Hepatocyte (in vitro differentiated cells): ENCODE measurements at regions not wholly inside any gene's neighbourhood (a gene's known extent, or its start where the extent isn't known, plus 50 kb on each side); places are given as distances from the start of the nearest gene placed in this dataset.

Experiments used
- EZH2 ChIP-seq: fragments of 200-600 bp; sonication (generic); IDR thresholded peaks from 2 replicates; pipeline ENCODE4 v1.6.1; 2016; ENCODE audit warnings: antibody characterized with exemption, mild to moderate bottlenecking, borderline replicate concordance
- EZH2phosphoT487 ChIP-seq: fragments of 200-600 bp; sonication (generic); IDR thresholded peaks from one replicate; pipeline ENCODE4 v1.6.1; 2018; ENCODE audit warnings: antibody characterized with exemption, mild to moderate bottlenecking, low read depth, moderate library complexity; ENCODE audit not compliant: unreplicated experiment, severe bottlenecking
- TF ChIP-seq, protein P1 (sequence below): fragments of 200-600 bp; sonication (generic); IDR thresholded peaks from 2 replicates; pipeline ENCODE4 v1.5.1; 2016; ENCODE audit warnings: antibody characterized with exemption, mild to moderate bottlenecking; ENCODE audit not compliant: poor library complexity

DNA sequence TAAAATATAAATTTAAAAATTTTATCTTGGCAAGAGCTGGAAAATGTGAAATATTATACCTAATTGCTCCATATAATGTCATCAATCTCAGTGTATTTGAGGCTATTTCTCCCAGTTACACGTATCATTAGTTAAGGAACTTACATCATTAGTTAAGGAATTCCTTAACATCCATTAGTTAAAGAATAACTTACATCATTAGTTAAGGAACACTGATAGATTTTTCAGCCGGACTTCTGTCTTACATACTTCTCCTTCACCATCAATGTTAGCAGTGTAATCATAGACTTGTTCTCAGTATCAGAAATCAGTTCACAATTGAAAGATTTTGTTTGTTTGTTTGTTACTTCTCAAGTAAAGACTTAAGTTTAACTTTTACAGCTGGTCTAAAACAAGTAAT, 524.4 kb upstream of the CHD1 start:
- TF ChIP-seq, protein P1, sequence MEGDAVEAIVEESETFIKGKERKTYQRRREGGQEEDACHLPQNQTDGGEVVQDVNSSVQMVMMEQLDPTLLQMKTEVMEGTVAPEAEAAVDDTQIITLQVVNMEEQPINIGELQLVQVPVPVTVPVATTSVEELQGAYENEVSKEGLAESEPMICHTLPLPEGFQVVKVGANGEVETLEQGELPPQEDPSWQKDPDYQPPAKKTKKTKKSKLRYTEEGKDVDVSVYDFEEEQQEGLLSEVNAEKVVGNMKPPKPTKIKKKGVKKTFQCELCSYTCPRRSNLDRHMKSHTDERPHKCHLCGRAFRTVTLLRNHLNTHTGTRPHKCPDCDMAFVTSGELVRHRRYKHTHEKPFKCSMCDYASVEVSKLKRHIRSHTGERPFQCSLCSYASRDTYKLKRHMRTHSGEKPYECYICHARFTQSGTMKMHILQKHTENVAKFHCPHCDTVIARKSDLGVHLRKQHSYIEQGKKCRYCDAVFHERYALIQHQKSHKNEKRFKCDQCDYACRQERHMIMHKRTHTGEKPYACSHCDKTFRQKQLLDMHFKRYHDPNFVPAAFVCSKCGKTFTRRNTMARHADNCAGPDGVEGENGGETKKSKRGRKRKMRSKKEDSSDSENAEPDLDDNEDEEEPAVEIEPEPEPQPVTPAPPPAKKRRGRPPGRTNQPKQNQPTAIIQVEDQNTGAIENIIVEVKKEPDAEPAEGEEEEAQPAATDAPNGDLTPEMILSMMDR: no peak
- TF ChIP-seq EZH2 (no peak), EZH2phosphoT487 (no peak)
